Hepatocyte (in vitro differentiated cells): ENCODE measurements at regions not wholly inside any gene's neighbourhood (a gene's known extent, or its start where the extent isn't known, plus 50 kb on each side); places are given as distances from the start of the nearest gene placed in this dataset.

ENCODE experiments used
- CTCF ChIP-seq: fragments of 200-600 bp; sonication (generic); IDR thresholded peaks from 2 replicates; pipeline ENCODE4 v1.5.1; 2016; ENCODE audit warnings: antibody characterized with exemption, mild to moderate bottlenecking; ENCODE audit not compliant: poor library complexity
- EZH2 ChIP-seq: fragments of 200-600 bp; sonication (generic); IDR thresholded peaks from 2 replicates; pipeline ENCODE4 v1.6.1; 2016; ENCODE audit warnings: antibody characterized with exemption, mild to moderate bottlenecking, borderline replicate concordance

- no peak for TF ChIP-seq CTCF
- TF ChIP-seq EZH2: no peak
These were observed 473.4 kb downstream of the PREX1 start for GRCh38 chr20:48354320-48354876.
